Loucy (cell line): ENCODE measurements at regions not wholly inside any gene's neighbourhood (a gene's known extent, or its start where the extent isn't known, plus 50 kb on each side); places are given as distances from the start of the nearest gene placed in this dataset.
A peak's percentile ranks its signal among the peaks of the same experiment; 100 is the strongest.

ENCODE experiments used
- H2AFZ ChIP-seq: fragments of 200-600 bp; sonication (generic); 2 replicates; pipeline ENCODE4 v1.6.0; 2016; ENCODE audit warnings: antibody characterized with exemption, mild to moderate bottlenecking, low read length, moderate library complexity
- H3F3A ChIP-seq: fragments of 200-600 bp; 2 replicates; pipeline ENCODE4 v1.6.0; 2016; ENCODE audit warnings: antibody characterized with exemption, low read depth, mild to moderate bottlenecking
- H3K27me3 ChIP-seq: fragments of 200-600 bp; sonication (generic); 2 replicates; pipeline ENCODE4 v1.6.1; 2014; ENCODE audit warnings: low read length, mild to moderate bottlenecking; ENCODE audit not compliant: insufficient read depth, poor library complexity, severe bottlenecking
- H3K36me3 ChIP-seq: fragments of 200-600 bp; sonication (generic); 2 replicates; pipeline ENCODE4 v1.6.1; 2016; ENCODE audit warnings: low read length; ENCODE audit not compliant: insufficient read depth
- H3K4me1 ChIP-seq: fragments of 200-600 bp; sonication (generic); 2 replicates; pipeline ENCODE4 v1.5.1; 2014; ENCODE audit warnings: low read length, mild to moderate bottlenecking; ENCODE audit not compliant: insufficient read depth, poor library complexity, severe bottlenecking
- H3K4me2 ChIP-seq: fragments of 200-600 bp; sonication (generic); 2 replicates; pipeline ENCODE4 v1.6.0; 2014; ENCODE audit warnings: antibody characterized with exemption, low read length, low read depth, mild to moderate bottlenecking; ENCODE audit not compliant: poor library complexity, severe bottlenecking
- H3K4me3 ChIP-seq: fragments of 200-600 bp; sonication (generic); 2 replicates; pipeline ENCODE4 v1.5.1; 2014; ENCODE audit warnings: low read length, mild to moderate bottlenecking, mixed read lengths; ENCODE audit not compliant: poor library complexity, severe bottlenecking
- H3K79me2 ChIP-seq: fragments of 200-600 bp; sonication (generic); 2 replicates; pipeline ENCODE4 v1.6.1; 2014; ENCODE audit warnings: low read length; ENCODE audit not compliant: insufficient read depth
- H3K9ac ChIP-seq: fragments of 200-600 bp; sonication (generic); 2 replicates; pipeline ENCODE4 v1.6.0; 2014; ENCODE audit warnings: mild to moderate bottlenecking, low read depth, low read length, moderate library complexity; ENCODE audit not compliant: poor library complexity, severe bottlenecking
- H3K9me2 ChIP-seq: fragments of 200-600 bp; sonication (generic); replicated peaks from 2 replicates; pipeline ENCODE4 v1.6.1; 2016; ENCODE audit warnings: low read depth, low read length, mixed read lengths
- H3K9me3 ChIP-seq: fragments of 200-600 bp; sonication (generic); 2 replicates; pipeline ENCODE4 v1.6.1; 2014; ENCODE audit warnings: mild to moderate bottlenecking, antibody characterized with exemption, low read length, low read depth; ENCODE audit not compliant: insufficient read depth
- H4K20me1 ChIP-seq: fragments of 200-600 bp; sonication (generic); 2 replicates; pipeline ENCODE4 v1.6.0; 2014; ENCODE audit warnings: antibody characterized with exemption, low read length, mild to moderate bottlenecking; ENCODE audit not compliant: insufficient read depth, poor library complexity, severe bottlenecking
- EZH2phosphoT487 ChIP-seq: fragments of 200-600 bp; IDR thresholded peaks from 2 replicates; pipeline ENCODE4 v1.6.1; 2018; ENCODE audit warnings: antibody characterized with exemption, mild to moderate bottlenecking, moderate library complexity, borderline replicate concordance
- TF ChIP-seq, protein P1 (sequence below): fragments of 200-600 bp; sonication (generic); conservative IDR thresholded peaks from 2 replicates; pipeline ENCODE4 v1.5.1; 2014; ENCODE audit warnings: mild to moderate bottlenecking, antibody characterized with exemption, low read length

DNA sequence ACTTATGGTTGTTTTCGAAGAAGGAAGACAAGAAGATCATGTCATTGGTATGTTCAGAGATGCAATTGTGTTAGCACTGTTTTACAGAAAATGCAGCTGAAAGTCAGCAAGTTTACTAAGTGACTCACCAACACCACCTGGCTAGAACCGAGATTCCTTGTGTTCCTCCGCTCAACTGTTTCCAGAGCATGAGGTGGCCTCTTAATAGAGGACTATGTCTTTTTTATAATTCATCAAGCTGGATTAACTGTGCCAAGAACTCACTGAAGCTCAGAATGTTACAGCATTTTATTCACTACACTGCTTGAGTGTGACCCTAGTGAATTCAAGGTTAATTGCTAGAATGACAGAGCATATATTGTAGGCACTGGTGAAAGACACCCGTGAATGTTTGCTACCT is 1573.5 kb upstream of the TENM3 start:
- Histone ChIP-seq H3K4me1 (peaks cover 8% of the 10 kb centered on the region), H3K27me3 (no peaks in the 10 kb centered on the region), H3K36me3 (no peaks in the 10 kb centered on the region), H2AFZ (no peak overlapping the region), H3K9me2 (no peaks in the 10 kb centered on the region), H3K9me3 (no peaks in the 10 kb centered on the region), H4K20me1 (no peaks in the 10 kb centered on the region), H3F3A (no peaks in the 10 kb centered on the region), H3K79me2 (no peaks in the 10 kb centered on the region), H3K9ac (no peak overlapping the region), H3K4me3 (no peak overlapping the region), H3K4me2 (no peak overlapping the region)
- TF ChIP-seq, protein P1, sequence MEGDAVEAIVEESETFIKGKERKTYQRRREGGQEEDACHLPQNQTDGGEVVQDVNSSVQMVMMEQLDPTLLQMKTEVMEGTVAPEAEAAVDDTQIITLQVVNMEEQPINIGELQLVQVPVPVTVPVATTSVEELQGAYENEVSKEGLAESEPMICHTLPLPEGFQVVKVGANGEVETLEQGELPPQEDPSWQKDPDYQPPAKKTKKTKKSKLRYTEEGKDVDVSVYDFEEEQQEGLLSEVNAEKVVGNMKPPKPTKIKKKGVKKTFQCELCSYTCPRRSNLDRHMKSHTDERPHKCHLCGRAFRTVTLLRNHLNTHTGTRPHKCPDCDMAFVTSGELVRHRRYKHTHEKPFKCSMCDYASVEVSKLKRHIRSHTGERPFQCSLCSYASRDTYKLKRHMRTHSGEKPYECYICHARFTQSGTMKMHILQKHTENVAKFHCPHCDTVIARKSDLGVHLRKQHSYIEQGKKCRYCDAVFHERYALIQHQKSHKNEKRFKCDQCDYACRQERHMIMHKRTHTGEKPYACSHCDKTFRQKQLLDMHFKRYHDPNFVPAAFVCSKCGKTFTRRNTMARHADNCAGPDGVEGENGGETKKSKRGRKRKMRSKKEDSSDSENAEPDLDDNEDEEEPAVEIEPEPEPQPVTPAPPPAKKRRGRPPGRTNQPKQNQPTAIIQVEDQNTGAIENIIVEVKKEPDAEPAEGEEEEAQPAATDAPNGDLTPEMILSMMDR: no peak
- no peak for TF ChIP-seq EZH2phosphoT487

DNA sequence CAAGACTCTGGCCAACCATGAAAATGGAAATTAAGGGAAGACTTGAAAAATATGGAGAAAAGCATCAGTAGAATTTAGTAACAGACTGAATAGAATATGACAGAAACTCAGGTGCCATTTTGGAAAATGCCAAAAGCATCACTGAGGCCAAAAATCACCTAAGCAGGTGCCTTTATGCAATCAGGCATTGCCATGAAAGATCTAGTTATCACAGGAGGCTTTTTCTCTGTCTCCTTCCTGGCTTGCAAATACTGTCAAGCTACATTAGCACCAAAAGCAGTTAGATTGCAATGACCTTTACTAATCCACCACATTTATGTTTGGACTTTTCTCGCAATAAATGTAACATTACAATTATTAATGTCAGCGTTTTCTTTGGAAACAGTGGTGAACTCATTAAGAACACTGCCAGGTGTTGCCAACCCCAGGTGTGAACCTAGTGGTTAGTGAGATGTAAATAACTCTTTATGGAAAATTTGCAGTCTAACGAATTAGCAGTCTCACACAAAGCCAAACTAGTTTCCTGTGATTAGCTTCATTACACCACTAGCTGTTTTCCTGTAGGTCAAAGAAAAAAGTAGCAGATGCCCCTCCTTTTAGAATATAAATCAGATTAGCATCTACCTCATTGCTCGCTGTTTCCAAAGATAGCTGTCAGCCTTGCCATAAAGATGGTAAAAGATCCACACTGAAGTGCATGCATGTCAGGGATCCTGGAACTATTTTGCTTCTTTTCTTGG is 1568.4 kb upstream of the TENM3 start:
- Histone ChIP-seq H2AFZ (peak overlapping the region; percentile 47; the same call in 1 of the 2 replicates), H3K9ac (no peak overlapping the region), H3K9me3 (no peaks in the 10 kb centered on the region), H3K79me2 (no peaks in the 10 kb centered on the region), H4K20me1 (no peaks in the 10 kb centered on the region), H3K27me3 (no peaks in the 10 kb centered on the region), H3K4me1 (peaks cover 10% of the 10 kb centered on the region), H3F3A (no peaks in the 10 kb centered on the region), H3K9me2 (no peaks in the 10 kb centered on the region), H3K4me3 (peak overlapping the region; percentile 27), H3K4me2 (peak overlapping the region; percentile 56), H3K36me3 (no peaks in the 10 kb centered on the region)
- TF ChIP-seq EZH2phosphoT487: no peak
- TF ChIP-seq, protein P1: no peak

DNA sequence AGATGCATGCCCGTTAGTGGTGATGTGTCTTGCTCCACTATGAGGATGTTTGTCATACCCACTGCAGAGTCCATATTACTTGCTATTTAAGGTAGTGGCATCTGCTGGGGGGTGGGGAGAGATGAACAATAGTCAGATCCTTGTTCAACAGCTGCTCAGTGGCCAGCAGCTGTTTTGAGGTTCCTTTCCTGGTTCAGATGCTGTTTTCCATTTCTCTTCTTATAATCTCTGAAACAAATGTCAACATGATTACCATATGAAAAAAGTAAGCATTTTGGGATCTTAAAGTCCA is 1567.9 kb upstream of the TENM3 start:
- Histone ChIP-seq H3K4me3 (peak overlapping the region; percentile 27), H3K4me2 (peak overlapping the region; percentile 56), H2AFZ (peak overlapping the region; percentile 31; the same call in 1 of the 2 replicates), H3K79me2 (no peaks in the 10 kb centered on the region), H3K4me1 (peaks cover 10% of the 10 kb centered on the region), H3F3A (no peaks in the 10 kb centered on the region), H3K36me3 (no peaks in the 10 kb centered on the region), H3K9me2 (no peaks in the 10 kb centered on the region), H4K20me1 (no peaks in the 10 kb centered on the region), H3K27me3 (no peaks in the 10 kb centered on the region), H3K9me3 (no peaks in the 10 kb centered on the region), H3K9ac (no peak overlapping the region)
- TF ChIP-seq, protein P1: no peak
- TF ChIP-seq EZH2phosphoT487: no peak
